Fibroblast of lung (primary cell): ENCODE measurements at regions not wholly inside any gene's neighbourhood (a gene's known extent, or its start where the extent isn't known, plus 50 kb on each side); places are given as distances from the start of the nearest gene placed in this dataset.

ENCODE experiments used
- DNase-seq, 2 donors: peaks; one replicate each; pipeline versions ENCODE4 v3.0.0 to v3.0.0-alpha.2; 2010; ENCODE audit warnings: low read depth in 2 of 2
- H2AFZ ChIP-seq: 2 replicates; pipeline ENCODE4 v1.5.1; 2012; ENCODE audit warnings: low read length, control low read depth, inconsistent platforms
- H3K27ac ChIP-seq: 2 replicates; pipeline ENCODE4 v1.5.1; 2011; ENCODE audit warnings: low read length, control low read depth; ENCODE audit not compliant: insufficient read depth
- H3K27me3 ChIP-seq: 2 replicates; pipeline ENCODE4 v1.5.1; 2011; ENCODE audit warnings: mild to moderate bottlenecking, low read length; ENCODE audit not compliant: control insufficient read depth, insufficient read depth
- H3K36me3 ChIP-seq: 2 replicates; pipeline ENCODE4 v1.5.1; 2011; ENCODE audit warnings: low read length; ENCODE audit not compliant: control insufficient read depth, insufficient read depth
- H3K4me1 ChIP-seq: 2 replicates; pipeline ENCODE4 v1.5.1; 2011; ENCODE audit warnings: low read length; ENCODE audit not compliant: control insufficient read depth, insufficient read depth; ENCODE audit errors: extremely low read depth
- H3K4me2 ChIP-seq: 2 replicates; pipeline ENCODE4 v1.5.1; 2011; ENCODE audit warnings: low read length, control low read depth; ENCODE audit not compliant: insufficient read depth; ENCODE audit errors: extremely low read depth
- H3K4me3 ChIP-seq, 4 experiments: fragments of 200-600 bp in 1 of 4; sonication (generic) in 1 of 4; replicated peaks in 1 of 4; 2 replicates each; pipeline ENCODE4 v1.5.1; 2011 to 2016; ENCODE audit warnings: low read length in 4 of 4, low read depth in 3 of 4, mild to moderate bottlenecking in 3 of 4, control low read depth in 2 of 4, inconsistent platforms in 1 of 4, mixed read lengths in 1 of 4; ENCODE audit not compliant: insufficient read depth in 1 of 4; ENCODE audit errors: control extremely low read depth in 1 of 4
- H3K79me2 ChIP-seq: 2 replicates; pipeline ENCODE4 v1.5.1; 2012; ENCODE audit warnings: mild to moderate bottlenecking, low read length, inconsistent platforms; ENCODE audit not compliant: control insufficient read depth, insufficient read depth
- H3K9ac ChIP-seq: 2 replicates; pipeline ENCODE4 v1.5.1; 2011; ENCODE audit warnings: mild to moderate bottlenecking, low read length, control low read depth; ENCODE audit not compliant: insufficient read depth
- H3K9me3 ChIP-seq: 2 replicates; pipeline ENCODE4 v1.5.1; 2012; ENCODE audit warnings: low read depth, low read length; ENCODE audit not compliant: control insufficient read depth, insufficient read depth
- H4K20me1 ChIP-seq: 2 replicates; pipeline ENCODE4 v1.5.1; 2011; ENCODE audit warnings: low read length; ENCODE audit not compliant: control insufficient read depth, insufficient read depth; ENCODE audit errors: extremely low read depth
- EZH2 ChIP-seq: IDR thresholded peaks from 2 replicates; pipeline ENCODE4 v1.5.1; 2012; ENCODE audit warnings: low read length, control low read depth, mild to moderate bottlenecking; ENCODE audit errors: missing control alignments
- TF ChIP-seq, protein P1 (sequence below), 2 donors: IDR thresholded peaks in 1 of 2; conservative IDR thresholded peaks in 1 of 2; 1 replicate in 1 of 2; 2 replicates in 1 of 2; pipeline ENCODE4 v1.5.1; 2011 to 2012; ENCODE audit warnings: low read length in 2 of 2, control low read depth in 1 of 2, inconsistent platforms in 1 of 2, low read depth in 1 of 2, mild to moderate bottlenecking in 1 of 2

DNA sequence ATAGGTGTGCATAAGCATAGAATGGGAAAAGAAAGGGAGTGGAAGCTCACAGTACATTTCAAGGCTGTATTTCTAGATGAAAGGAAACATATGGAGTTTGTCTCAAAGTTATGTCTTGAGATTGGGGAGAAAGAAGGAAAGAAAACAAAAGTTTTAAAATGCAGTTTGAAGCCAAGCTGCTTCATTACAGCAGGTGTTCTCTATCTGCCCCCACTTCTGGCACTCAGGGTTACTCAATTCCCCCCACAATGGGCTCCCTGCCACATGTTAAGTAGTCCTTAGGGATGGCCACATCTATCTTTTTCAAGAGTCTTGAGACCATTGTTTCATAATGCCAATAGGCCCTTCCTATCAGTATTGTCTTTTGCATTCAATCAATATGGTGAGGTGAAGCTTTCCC is 367.4 kb upstream of the ANXA10 start:
- no peak overlapping the region for H3K9ac ChIP-seq
- no peaks in the 10 kb centered on the region for H3K27me3 ChIP-seq
- no peaks in the 10 kb centered on the region for H3K79me2 ChIP-seq
- peak in 1 of 2 donors; percentile 61 for DNase-seq
- H3K27ac ChIP-seq: no peak overlapping the region
- H3K36me3 ChIP-seq: no peaks in the 10 kb centered on the region
- no peak overlapping the region for H2AFZ ChIP-seq
- H4K20me1 ChIP-seq: no peaks in the 10 kb centered on the region
- H3K9me3 ChIP-seq: no peaks in the 10 kb centered on the region
- TF ChIP-seq, protein P1, sequence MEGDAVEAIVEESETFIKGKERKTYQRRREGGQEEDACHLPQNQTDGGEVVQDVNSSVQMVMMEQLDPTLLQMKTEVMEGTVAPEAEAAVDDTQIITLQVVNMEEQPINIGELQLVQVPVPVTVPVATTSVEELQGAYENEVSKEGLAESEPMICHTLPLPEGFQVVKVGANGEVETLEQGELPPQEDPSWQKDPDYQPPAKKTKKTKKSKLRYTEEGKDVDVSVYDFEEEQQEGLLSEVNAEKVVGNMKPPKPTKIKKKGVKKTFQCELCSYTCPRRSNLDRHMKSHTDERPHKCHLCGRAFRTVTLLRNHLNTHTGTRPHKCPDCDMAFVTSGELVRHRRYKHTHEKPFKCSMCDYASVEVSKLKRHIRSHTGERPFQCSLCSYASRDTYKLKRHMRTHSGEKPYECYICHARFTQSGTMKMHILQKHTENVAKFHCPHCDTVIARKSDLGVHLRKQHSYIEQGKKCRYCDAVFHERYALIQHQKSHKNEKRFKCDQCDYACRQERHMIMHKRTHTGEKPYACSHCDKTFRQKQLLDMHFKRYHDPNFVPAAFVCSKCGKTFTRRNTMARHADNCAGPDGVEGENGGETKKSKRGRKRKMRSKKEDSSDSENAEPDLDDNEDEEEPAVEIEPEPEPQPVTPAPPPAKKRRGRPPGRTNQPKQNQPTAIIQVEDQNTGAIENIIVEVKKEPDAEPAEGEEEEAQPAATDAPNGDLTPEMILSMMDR (conservative IDR thresholded peaks at IDR 0.05 in 1 of 2, IDR thresholded peaks at IDR 0.05 in 1 of 2; ENCODE audit: low read depth in 1 of 2, low read length in 2 of 2): no peak
- TF ChIP-seq EZH2: no peak
- no peak overlapping the region for H3K4me2 ChIP-seq
- H3K4me3 ChIP-seq: no peak overlapping the region
- no peaks in the 10 kb centered on the region for H3K4me1 ChIP-seq

GRCh38 chr4:167730769-167731168 is 361.6 kb upstream of the ANXA10 start:
- no peak overlapping the region for H3K4me3 ChIP-seq
- H3K9me3 ChIP-seq: no peaks in the 10 kb centered on the region
- H3K9ac ChIP-seq: no peak overlapping the region
- H3K79me2 ChIP-seq: no peaks in the 10 kb centered on the region
- H4K20me1 ChIP-seq: no peaks in the 10 kb centered on the region
- H3K4me1 ChIP-seq: no peaks in the 10 kb centered on the region
- H3K27ac ChIP-seq: no peak overlapping the region
- H3K36me3 ChIP-seq: no peaks in the 10 kb centered on the region
- no peak for DNase-seq
- H2AFZ ChIP-seq: no peak overlapping the region
- no peaks in the 10 kb centered on the region for H3K27me3 ChIP-seq
- TF ChIP-seq EZH2: no peak
- TF ChIP-seq, protein P1 (conservative IDR thresholded peaks at IDR 0.05 in 1 of 2, IDR thresholded peaks at IDR 0.05 in 1 of 2; ENCODE audit: low read depth in 1 of 2, low read length in 2 of 2): no peak
- H3K4me2 ChIP-seq: no peak overlapping the region

DNA sequence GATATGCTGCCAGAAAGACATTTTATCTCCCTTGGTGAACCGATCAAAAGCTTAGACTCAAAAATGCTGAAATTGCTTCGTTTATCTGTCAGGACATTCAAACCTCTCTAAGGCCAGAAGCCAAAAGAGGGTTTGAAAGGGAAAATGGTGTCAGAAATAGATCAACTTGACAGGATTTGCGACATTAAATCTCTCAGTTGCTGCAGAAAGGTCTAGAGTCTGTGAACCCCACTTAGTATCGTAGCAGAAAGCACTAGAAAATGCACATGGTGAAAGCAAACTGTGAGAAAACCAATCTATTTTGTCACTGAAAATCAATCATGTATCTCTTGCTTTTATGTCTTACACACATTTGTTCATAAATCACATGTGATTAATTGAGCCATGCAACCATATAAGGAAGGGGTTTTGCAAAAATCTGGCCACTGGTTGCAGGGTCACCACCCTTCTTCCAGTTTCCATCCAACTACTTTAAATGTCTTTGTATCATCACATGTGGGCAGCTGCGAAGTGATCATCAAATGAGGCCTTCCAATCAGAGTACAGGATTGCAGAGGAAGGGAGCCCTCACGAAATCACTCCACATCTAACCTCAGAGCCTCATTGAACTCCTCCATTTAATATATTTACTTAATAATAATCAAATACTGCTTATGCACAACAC is 347.2 kb upstream of the ANXA10 start:
- no peaks in the 10 kb centered on the region for H3K36me3 ChIP-seq

More for the DNA sequence above, 347.2 kb upstream of the ANXA10 start:
- no peak overlapping the region for H3K4me3 ChIP-seq
- TF ChIP-seq EZH2: no peak
- TF ChIP-seq, protein P1 (conservative IDR thresholded peaks at IDR 0.05 in 1 of 2, IDR thresholded peaks at IDR 0.05 in 1 of 2; ENCODE audit: low read depth in 1 of 2, low read length in 2 of 2): no peak
- no peak overlapping the region for H3K4me2 ChIP-seq
- no peaks in the 10 kb centered on the region for H4K20me1 ChIP-seq
- H3K4me1 ChIP-seq: no peaks in the 10 kb centered on the region
- no peaks in the 10 kb centered on the region for H3K9me3 ChIP-seq
- H3K27me3 ChIP-seq: no peaks in the 10 kb centered on the region
- H3K9ac ChIP-seq: no peak overlapping the region
- DNase-seq: no peak
- H2AFZ ChIP-seq: no peak overlapping the region
- H3K27ac ChIP-seq: no peak overlapping the region
- no peaks in the 10 kb centered on the region for H3K79me2 ChIP-seq
